ENCODE measurements at regions not wholly inside any gene's neighbourhood (a gene's known extent, or its start where the extent isn't known, plus 50 kb on each side); places are given as distances from the start of the nearest gene placed in this dataset.
A peak's percentile ranks its signal among the peaks of the same experiment; 100 is the strongest.

DNA sequence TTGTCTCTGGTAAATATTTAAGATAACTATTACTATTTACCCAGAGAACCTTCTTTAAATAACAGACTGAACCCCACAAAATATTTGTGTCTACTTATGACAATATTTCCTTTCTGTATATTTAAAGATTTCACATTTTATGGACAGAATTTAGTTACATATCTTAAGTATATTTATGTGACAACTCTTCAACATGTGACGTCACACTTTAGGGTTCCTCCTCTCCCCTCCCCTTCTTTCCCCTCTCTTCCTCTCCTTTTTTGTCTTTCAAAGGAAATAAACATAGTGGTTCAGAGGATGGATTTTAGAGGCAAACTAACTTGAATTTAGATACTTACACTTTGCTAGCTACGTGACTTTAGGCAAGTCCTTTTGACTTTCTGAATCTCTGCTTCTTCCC lies 655.6 kb upstream of the NUDT12 start:
- no peak for DNase-seq

DNA sequence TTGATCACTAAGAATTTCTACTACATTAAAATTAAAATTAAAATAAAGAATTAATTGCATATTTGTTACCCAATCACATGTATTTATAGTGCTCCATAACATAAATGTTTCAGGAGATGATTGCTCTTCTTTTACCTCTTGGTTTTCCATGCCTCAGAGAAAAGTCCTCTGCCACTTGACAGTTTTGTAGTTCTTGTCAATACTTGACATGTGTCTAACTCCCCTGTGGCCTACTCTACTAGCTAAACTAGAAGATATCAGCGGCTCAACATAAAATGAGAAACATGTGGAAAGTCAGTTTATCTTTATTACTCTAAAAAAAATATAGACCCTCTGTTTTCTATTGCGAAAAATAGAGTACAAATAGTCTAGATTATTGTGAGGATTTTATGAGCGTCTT lies 650.6 kb upstream of the NUDT12 start:
- no peak for DNase-seq

DNA sequence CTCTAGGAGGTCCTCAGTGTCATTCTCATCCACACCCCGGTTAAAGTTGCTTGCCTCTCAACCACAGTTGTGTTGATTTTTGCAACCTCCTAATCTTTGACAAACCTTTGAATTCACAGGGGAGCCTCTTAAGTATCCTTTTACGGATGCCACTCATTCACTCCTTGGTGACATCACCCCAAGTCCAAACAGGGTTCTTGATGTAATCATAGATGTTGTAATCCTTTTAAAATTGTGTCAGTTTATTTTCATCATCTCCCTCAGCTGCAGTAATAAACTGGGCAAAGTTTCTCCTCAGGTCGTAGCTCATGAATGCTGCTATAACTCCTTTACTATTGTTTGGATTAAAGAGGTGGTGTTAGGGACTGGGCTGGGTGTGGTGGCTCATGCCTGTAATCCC lies 637.2 kb upstream of the NUDT12 start:
- peak; percentile 44 for DNase-seq

DNA sequence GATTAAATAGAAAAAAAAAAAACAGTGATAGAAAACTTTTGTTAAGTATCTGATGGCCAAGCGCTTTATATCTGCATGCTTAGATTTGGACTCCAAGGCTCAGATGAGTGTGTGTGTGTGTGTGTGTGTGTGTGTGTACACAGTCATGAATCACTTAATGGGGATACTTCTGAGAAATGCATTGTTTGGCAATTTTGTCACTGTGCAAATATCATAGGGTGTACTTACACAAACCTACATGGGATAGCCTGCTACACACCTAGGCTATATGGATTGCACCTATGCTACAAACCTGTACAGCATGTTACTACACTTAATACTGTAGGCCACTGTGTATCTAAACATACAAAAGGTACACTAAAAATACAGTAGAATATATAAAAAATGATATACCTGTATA lies 635.6 kb upstream of the NUDT12 start:
- DNase-seq, result no peak

DNA sequence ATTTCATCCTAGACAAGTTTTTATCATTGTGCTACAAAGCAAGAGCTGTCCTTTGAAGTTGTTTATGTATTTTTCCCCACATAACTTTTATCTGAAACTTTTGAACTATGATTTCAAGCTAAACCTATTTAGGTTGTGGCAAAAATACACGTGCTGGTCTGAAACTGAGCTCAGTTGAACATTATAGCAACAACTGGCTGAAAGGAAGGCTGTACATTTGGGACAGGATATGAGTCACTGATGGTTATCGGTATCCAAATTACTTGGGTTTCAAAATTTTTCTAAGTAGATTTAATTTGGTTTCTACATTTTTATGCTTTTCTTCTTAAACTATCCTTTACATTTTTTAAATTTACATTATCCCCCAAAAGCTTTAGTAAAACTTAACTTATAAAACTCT lies 627.3 kb upstream of the NUDT12 start:
- peak; percentile 72 for DNase-seq

DNA sequence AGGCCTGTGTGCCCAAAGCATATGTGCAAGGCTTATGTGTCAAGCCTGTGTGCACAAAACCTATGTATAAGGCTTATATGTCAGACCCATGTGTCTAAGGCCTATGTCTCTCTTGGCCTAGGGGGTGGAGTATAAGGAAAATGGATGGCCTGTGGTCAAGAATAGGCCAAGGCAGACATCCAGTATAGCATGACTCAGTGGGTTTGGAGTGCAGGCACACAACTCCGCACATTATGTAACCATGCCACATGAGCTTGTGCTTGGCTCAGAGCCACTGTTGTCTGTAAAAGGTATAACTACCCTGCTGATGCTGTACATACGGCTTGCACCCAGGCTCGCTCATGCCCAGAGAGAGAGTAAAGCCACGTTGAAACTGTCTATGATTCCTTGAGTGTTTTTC lies 626.4 kb upstream of the NUDT12 start:
- DNase-seq, result peak; percentile 28

DNA sequence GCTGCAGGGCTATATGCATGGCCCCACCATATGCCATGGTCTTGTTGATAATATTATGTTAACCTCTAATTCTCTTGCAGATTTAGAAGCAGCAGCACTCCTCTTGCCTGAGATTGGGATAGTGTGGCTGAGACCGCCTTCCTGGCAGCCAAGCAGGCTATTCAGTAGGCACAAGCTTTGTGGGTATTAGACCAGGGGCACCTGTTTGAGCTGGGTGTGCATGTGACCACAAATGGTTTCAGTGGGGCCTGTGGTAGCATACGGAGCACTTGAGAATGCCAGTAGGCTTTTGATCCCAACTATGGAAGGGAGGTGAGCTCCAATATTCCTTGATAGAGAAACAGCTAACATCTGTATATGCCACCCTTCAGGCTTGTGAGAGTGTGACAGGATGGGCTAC lies 625.1 kb upstream of the NUDT12 start:
- no peak for DNase-seq

DNA sequence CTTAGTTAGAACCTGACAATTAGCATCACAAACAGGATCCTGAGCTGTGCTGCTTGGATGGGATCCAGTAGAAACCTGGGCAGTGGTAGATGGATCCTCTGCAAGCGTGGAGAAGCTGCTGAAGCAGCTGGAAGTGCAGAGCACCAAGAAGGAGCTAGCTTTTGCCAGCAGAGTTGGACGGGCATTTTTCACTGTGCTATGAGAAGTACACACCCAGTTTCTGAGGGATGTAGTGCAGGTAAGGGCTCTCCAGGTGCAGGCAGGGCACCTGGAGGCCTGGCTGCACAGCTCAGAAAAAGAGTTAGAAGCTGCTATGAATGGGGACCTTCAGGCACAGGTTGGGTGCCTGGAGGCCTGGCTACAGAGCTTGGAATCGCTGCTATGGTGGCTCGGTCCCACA lies 623.9 kb upstream of the NUDT12 start:
- DNase-seq, result no peak

DNA sequence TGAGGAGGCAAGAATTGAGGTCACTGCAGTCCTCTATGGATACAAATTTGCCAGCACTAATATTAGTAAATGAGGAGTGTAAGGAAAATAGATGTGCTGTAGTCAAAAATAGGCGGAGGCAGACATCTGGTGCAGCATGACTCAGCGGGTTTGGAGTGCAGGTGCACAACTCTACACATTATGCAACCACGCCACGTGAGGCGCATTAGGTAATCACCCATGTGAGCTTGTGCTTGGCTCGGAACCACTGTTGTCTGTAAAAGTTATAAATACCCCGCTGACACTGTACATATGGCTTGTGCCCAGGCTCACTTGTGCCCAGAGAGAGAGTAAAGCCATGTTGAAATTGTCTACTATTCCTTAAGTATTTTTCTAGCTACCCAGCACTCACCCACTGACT lies 623.5 kb upstream of the NUDT12 start:
- DNase-seq, result peak; percentile 70

DNA sequence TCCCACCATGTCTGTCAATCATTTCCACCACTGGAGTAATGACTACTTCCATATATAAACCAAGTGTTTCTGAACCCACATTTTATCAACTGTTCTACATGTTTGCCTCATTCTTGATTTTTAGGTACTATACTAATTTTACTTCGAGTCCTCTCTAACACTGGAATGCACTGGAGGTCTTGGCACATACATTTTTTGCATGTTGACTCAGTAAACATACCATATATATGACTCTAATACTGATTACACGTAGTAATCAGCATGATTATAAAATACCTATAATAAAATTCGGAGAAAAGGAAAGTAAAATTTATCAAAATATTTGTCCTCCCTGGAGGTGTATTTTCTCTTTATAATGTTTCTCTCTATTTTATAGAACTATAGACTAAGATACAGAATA lies 621.7 kb upstream of the NUDT12 start:
- no peak for DNase-seq

DNA sequence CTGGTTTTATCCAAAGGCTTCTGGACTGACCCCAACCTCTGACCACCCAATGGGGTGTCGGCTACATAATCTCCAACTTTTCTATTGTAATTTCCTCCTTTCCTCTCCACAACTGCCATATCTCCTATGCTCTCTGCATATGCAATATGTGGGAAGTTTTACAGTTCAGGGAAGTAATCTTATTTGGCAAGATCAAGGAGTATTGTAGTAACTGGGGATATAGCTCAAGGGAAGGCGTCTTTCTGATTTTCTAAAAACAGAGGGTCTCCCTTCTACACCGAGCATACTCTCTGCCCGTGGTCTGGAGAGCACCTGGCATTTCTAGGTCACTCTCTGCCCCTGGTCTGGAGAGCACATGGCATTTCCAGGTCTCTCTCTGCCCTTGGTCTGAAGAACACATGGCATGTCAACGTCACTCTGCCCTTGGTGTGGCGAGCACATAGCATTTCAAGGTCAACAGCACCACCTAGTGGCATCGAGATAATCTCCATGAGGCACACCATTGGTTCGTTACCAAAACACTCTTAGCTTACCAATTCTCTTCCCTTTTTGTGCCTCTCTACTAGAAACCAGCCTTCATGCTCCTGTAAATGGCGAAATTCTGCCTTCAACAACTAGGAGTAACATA lies 616.4 kb upstream of the NUDT12 start:
- DNase-seq, result peak; percentile 42

DNA sequence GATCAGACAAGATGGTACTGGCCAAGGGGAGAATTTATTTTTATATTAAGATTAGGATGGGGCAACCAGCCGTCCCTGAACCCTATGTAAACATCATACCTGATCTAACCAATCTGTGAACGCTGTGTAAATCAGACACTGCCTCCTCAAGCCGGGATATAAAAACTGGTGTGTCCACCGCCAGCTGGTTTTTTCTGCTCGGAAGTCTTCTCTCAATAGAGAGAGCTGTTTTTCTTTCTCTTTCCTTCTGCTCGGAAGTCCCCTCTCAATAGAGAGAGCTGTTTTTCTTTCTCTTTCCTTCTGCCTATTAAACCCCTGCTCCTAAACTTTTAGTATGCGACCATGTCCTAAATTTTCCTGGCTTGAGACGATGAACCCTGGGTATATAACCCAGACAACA lies 615.5 kb upstream of the NUDT12 start:
- DNase-seq, result no peak

DNA sequence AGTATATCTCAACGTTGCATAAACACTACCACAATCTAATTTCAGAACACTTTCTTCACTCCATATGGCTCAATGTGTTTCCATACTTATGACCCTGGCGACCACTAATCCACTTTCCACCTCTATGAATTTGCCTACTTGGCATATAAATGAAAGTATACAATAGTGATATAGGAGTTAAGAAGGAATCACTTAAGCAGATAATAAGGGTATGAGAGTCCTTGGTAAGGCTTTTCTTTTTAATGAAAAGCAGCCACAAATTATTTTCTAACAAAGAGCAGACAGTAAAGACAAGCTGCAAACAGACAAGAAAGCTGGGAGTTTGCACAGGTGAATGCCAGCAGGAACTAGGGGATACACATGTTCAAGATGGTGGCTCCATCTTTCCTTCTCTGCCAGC lies 615.1 kb upstream of the NUDT12 start:
- no peak for DNase-seq

DNA sequence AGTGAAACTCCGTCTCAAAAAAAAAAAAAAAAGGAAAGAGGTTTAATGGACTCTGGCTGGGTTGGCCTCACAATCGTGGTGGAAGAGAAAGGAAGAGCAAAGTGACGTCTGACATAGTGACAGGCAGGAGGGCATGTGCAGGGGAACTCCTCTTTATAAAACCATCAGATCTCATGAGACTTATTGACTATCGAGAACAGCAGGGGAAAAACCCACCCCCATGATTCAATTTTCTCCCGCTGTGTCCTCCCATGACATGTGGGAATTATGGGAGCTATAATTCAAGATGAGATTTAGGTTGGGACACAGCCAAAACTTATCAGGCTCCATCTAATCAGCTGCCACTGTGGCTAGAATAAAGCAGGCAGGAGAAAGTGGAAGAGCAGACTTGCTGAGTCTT lies 610.4 kb upstream of the NUDT12 start:
- DNase-seq, result no peak

DNA sequence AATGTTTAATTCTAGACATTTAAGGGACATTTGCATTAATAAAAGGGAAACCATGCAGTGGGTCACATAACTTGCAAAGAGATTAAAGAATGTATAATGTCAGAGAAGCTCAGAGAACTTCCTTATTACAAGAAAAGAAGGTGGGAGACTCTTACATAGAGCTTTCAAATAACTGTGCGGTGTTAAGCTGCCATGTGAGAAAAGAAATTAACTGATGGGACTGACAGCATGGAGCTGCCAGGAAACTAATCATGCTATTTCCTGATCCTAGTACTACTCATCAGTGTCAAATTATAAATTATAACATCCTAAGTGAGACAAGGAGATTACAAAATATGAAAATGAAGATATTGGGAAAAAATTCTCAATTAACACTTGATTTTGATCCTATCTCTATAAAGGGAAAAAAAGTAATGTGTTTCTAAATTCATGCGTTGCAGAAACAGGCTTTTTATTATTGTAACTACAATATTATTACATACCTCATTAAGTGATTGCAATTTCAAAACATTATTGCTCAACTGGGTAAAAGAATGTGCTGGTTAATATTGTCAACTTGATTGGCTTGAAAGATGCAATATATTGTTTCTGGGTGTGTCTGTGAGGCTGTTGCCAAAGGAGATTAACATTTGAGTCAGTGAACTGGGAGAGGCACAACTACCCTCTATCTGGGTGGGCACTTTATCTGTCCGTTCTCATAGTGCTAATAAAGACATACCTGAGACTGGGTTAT lies 609.5 kb upstream of the NUDT12 start:
- DNase-seq, result no peak

DNA sequence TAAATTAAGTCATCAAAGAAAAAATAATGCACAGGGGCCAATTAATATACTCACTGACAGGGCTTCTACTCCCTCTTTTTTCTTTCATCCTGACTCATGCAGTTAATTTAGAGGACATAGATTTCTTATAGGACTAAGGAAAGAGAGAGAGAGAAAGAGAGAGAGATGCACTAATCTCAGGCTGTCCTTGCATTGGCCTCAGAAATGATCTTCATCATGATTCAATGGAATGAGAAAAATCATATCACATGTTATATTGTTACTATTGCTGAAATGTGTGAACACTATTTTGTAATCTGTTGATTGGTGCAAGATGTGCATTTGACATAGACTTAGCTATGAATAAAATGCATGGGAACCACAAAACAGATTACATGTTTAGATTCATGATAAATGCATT lies 608.3 kb upstream of the NUDT12 start:
- no peak for DNase-seq

DNA sequence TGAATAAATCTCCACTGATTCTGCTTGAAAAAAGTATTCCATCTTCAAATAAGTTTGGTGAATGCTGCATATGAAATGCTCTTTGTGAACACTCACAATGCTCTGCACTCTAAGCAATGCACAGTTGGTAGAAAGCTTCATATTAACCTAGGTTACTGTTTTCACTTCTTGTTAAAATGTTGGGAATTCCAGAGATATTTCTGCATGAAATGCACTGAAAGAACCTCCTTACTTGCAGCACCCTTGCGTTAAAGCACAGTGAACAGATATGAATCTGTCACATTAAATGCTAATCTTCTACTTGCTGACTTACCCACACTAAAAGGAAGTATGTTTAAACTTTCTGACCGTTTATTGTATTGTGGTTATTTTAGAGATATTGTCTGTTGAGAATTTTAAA lies 584.1 kb upstream of the NUDT12 start:
- DNase-seq, result peak; percentile 21

DNA sequence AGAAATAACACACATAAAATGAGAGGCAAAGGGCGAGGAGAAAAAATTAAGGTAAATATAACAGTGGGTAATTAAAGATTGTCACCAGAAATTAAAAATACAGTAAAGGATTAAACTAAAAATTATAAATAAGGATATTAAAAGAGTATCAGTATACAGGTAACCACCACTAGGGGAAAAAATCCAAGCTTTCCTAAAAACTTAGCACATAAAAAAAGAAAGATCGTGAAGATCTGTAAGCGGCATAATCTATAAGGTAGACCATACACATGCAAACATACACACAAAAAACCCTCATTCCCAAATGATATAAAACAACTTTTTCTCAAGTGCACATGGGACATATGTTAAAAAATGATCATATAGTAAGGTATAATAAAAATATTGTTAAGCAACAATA lies 577.3 kb upstream of the NUDT12 start:
- no peak for DNase-seq

DNA sequence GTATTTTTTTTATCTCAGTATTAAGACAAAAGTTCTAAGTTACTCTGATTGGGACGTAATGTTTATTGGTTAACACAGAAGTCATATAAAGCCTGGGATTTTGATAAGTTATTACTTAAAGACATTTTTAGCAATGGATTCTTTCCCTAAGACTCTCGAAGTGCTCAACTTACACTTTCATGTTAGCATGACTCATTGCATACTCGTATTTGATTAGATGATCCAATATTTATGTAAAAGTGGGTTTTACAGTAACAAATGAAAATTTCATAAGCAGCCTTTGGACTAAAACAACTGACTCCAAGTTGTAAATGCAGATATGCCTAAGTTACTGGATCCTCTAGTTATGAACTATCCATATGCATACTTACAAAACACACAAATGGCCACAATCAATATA lies 567.7 kb upstream of the NUDT12 start:
- no peak for DNase-seq

DNA sequence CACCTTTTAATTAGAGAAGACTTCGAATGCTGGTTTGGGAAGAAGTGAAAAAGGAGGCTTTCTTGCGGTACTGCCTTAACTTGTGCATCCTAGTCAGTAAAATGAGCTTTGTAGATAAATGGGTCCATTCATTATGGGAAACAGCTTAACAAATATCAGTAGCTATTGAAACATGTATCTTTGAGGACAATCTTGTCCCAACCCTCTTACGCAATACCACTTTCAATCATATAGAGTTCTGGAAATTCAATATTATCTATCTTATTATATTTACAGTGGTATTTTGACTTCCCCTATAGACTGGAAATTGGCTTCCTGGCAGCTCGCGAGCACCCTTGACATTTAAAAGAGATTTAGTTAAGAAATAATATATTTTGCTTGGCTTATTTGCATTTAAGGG lies 565.8 kb upstream of the NUDT12 start:
- no peak for DNase-seq

DNA sequence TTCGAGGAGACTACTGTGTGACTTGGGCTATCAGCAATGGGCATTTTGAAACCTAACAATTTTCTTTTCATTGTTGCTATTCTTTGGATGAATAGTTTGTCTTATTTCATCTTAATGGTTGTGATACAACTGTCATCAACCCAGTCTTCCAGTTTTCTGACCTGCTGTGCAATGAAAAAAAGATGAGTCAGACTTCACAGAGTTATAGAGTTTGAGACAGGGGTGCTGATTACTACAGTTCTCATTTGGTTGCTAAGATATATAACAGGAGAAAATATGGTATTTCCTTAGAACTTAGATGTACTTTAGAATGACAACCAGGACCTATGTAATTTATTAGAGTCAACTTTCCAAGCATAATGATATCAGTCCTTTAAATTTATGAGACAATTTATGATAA lies 564.4 kb upstream of the NUDT12 start:
- DNase-seq, result no peak

DNA sequence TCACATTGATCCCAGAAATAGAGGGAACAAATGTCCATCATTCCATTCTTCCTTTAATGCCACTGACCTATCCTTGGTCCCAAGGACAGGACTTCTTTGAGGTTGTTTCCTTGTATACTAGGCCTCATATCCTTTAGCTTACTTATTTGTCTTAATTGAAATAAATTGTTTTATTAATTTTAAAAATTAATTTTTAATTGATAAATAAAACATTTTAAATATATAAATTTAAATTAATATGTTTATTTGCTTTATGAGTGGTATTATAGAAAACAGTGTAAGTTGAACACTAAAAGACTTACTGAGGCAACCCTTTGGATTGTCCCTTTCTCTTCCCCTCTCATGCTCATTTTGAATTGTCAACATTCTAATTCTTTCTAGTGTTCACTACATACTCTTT lies 556.9 kb upstream of the NUDT12 start:
- DNase-seq, result no peak

DNA sequence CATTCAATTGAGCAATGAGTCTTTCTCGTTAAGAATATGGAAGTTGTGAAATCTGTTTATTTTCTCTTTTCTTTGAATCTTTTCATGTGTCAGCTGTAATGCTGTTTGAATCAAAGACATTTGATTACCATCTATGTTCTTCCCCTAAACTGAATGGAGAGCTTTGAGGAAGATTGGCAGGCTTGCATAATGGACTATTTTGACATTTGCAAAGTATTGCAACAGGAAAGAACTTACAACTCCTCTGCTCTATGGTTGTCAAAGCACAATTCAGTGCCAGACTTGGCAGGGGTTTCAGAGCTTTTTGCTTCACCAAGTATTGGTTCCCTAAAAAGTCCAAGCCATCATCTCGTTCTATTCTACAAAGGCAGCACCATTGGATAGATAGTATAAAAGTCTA lies 549.0 kb upstream of the NUDT12 start:
- peak; percentile 95 for DNase-seq

DNA sequence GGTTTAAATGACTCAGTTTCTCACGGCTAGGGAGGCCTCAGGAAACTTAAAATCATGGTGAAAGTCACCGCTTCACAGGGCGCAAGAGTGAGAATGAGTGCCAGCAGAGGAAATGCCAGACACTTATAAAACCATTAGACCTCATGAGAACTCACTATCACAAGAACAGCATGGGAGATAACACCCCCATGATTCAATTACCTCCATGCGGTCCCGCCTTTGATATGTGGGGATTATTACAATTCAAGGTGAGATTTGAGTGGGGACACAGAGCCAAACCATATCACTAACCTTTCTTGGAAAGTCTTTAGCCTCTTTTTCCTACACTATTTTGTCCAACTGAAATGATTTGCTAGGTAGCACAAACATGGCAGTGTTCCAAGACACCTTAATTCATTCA lies 533.9 kb upstream of the NUDT12 start:
- no peak for DNase-seq

DNA sequence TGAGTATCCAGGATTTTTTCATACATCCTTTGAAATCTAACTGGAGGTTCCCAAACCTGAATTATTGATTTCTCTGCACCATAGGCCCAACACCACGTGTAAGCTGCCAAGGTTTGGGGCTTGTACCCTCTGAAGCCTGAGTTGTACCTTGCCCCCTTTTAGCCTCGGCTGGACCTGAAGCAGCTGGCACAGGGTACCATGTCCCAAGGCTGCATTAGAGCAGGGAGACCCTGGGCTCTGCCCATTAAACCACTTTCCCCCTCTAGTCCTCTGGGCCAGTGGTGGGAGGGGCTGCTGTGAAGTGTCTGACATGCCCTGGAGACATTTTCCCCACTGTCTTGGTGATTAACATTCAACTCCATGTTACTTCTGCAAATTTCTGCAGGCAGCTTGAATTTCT lies 532.9 kb upstream of the NUDT12 start:
- peak; percentile 90 for DNase-seq
